Prostate gland (tissue), 2 donors: ENCODE measurements at regions not wholly inside any gene's neighbourhood (a gene's known extent, or its start where the extent isn't known, plus 50 kb on each side); places are given as distances from the start of the nearest gene placed in this dataset.

Experiments
- CTCF ChIP-seq, 4 experiments: fragments of 200-600 bp in 2 of 4; fragments of 450-650 bp in 2 of 4; sonication (generic) in 2 of 4; IDR thresholded peaks; 1 replicate in 3 of 4; 2 replicates in 1 of 4; pipeline ENCODE4 v1.5.1; 2016 to 2019; ENCODE audit warnings: antibody characterized with exemption in 4 of 4, mild to moderate bottlenecking in 2 of 4, moderate library complexity in 2 of 4
- POLR2A ChIP-seq: fragments of 450-650 bp; IDR thresholded peaks from one replicate; pipeline ENCODE4 v1.6.1; 2016; ENCODE audit warnings: antibody characterized with exemption, mild to moderate bottlenecking
- POLR2AphosphoS5 ChIP-seq: sonication (generic); formaldehyde crosslinking; IDR thresholded peaks from one replicate; pipeline ENCODE4 v1.6.1; 2017; ENCODE audit warnings: antibody characterized with exemption

GRCh38 chr9:75463871-75464270, 375.6 kb downstream of the OSTF1 start:
- TF ChIP-seq CTCF (IDR thresholded peaks at IDR 0.05) (no peak), POLR2A (no peak), POLR2AphosphoS5 (no peak)
